PC-9 (cell line): ENCODE measurements at regions not wholly inside any gene's neighbourhood (a gene's known extent, or its start where the extent isn't known, plus 50 kb on each side); places are given as distances from the start of the nearest gene placed in this dataset.

Experiments used
- BruUV-seq: library from RNA; stranded (reverse); fragments of 400-500 nt; replicated peaks from 2 replicates; lab custom pipeline; 2021; lab: Mats Ljungman, UMichigan
- CTCF ChIA-PET: fragments of 300-600 bp; sonication (Branson Sonifier 250); formaldehyde crosslinking; loops from one replicate; lab custom pipeline; 2022; ENCODE audit warnings: antibody characterized with exemption; lab: Charles Lee
- POLR2A ChIA-PET: fragments of 300-600 bp; sonication (Branson Sonifier 250); formaldehyde crosslinking; loops from one replicate; lab custom pipeline; 2022; ENCODE audit warnings: antibody characterized with exemption; ENCODE audit not compliant: unreplicated experiment; lab: Charles Lee
- DNase-seq, 2 experiments: peaks; one replicate each; pipeline versions ENCODE4 v3.0.0 to v3.0.0-alpha.2; 2015 to 2022; ENCODE audit warnings: mixed read lengths in 1 of 2
- H2AFZ ChIP-seq: fragments of 200-600 bp; sonication (generic); 2 replicates; pipeline ENCODE4 v1.8.1; 2017; ENCODE audit warnings: antibody characterized with exemption
- H3F3A ChIP-seq: fragments of 200-600 bp; sonication (generic); 2 replicates; pipeline ENCODE4 v1.8.1; 2017; ENCODE audit warnings: antibody characterized with exemption, mild to moderate bottlenecking, low read depth; ENCODE audit not compliant: insufficient read depth
- H3K27ac ChIP-seq: fragments of 200-600 bp; sonication (generic); 2 replicates; pipeline ENCODE4 v1.6.1; 2016; ENCODE audit warnings: mixed run types
- H3K27me3 ChIP-seq: fragments of 200-600 bp; sonication (generic); 2 replicates; pipeline ENCODE4 v1.6.1; 2016; ENCODE audit warnings: low read depth, mixed run types; ENCODE audit not compliant: insufficient read depth
- H3K36me3 ChIP-seq: fragments of 200-600 bp; sonication (generic); 2 replicates; pipeline ENCODE4 v1.6.1; 2016; ENCODE audit warnings: low read depth, mixed run types
- H3K4me1 ChIP-seq: fragments of 200-600 bp; sonication (generic); replicated peaks from 2 replicates; pipeline ENCODE4 v1.6.1; 2016; ENCODE audit warnings: mixed run types; ENCODE audit not compliant: insufficient read depth
- H3K4me2 ChIP-seq: fragments of 200-600 bp; sonication (generic); 2 replicates; pipeline ENCODE4 v1.6.1; 2017; ENCODE audit warnings: mixed run types
- H3K4me3 ChIP-seq: fragments of 200-600 bp; sonication (generic); 2 replicates; pipeline ENCODE4 v1.6.1; 2016; ENCODE audit warnings: mixed run types
- H3K79me2 ChIP-seq: fragments of 200-600 bp; sonication (generic); 2 replicates; pipeline ENCODE4 v1.6.1; 2017; ENCODE audit warnings: low read depth, mixed run types
- H3K9me2 ChIP-seq: fragments of 200-600 bp; sonication (generic); 2 replicates; pipeline ENCODE4 v1.8.1; 2017; ENCODE audit warnings: mild to moderate bottlenecking; ENCODE audit not compliant: insufficient read depth
- H3K9me3 ChIP-seq: fragments of 200-600 bp; sonication (generic); 2 replicates; pipeline ENCODE4 v1.8.1; 2016; ENCODE audit warnings: low read depth; ENCODE audit not compliant: insufficient read depth
- H4K20me1 ChIP-seq: fragments of 200-600 bp; sonication (generic); 2 replicates; pipeline ENCODE4 v1.8.1; 2017; ENCODE audit not compliant: insufficient read depth
- CTCF ChIP-seq: fragments of 200-600 bp; sonication (generic); conservative IDR thresholded peaks from 2 replicates; pipeline ENCODE4 v1.6.1; 2017; ENCODE audit warnings: mixed run types, antibody characterized with exemption, mild to moderate bottlenecking, moderate library complexity
- EZH2 ChIP-seq: fragments of 200-600 bp; sonication (generic); IDR thresholded peaks from 2 replicates; pipeline ENCODE4 v1.8.0; 2017; ENCODE audit warnings: antibody characterized with exemption, low read depth
- intact Hi-C: fragments of 100-400 bp; cut with micrococcal nuclease; formaldehyde crosslinking; loops from one replicate; pipeline ENCODE4 v1.10.0; 2022; ENCODE audit not compliant: unreplicated experiment

- BruUV-seq, result no TSS peak
- TF ChIP-seq CTCF (no peak), EZH2 (no peak)
- no peaks in the 10 kb centered on the region for H3K79me2 ChIP-seq
- H3K27ac ChIP-seq, result no peak overlapping the region
- POLR2A ChIA-PET, result no interaction called here
- H3K36me3 ChIP-seq, result no peaks in the 10 kb centered on the region
- no peaks in the 10 kb centered on the region for H3F3A ChIP-seq
- no peak overlapping the region for H2AFZ ChIP-seq
- no peaks in the 10 kb centered on the region for H3K27me3 ChIP-seq
- peak in 1 of 2 experiments; percentile 13 for DNase-seq
- no peak overlapping the region for H3K4me3 ChIP-seq
- H3K9me2 ChIP-seq, result no peaks in the 10 kb centered on the region
- H3K4me2 ChIP-seq, result no peak overlapping the region
- H3K4me1 ChIP-seq, result peaks cover 1% of the 10 kb centered on the region
- H4K20me1 ChIP-seq, result no peaks in the 10 kb centered on the region
- CTCF ChIA-PET, result no interaction called here
- peaks cover 4% of the 10 kb centered on the region; the same call in 1 of the 2 replicates for H3K9me3 ChIP-seq
- intact Hi-C loops, result loop anchor here (10.0 kb wide), 1 partner anchor 395 kb away; no protein-coding TSS in a partner anchor
These were observed 662.9 kb downstream of the INHBA start for GRCh38 chr7:41039981-41040380.

- no TSS peak for BruUV-seq
- intact Hi-C loops, result no loop called here
- peak in 1 of 2 experiments; percentile 26 for DNase-seq
- no peak overlapping the region for H3K4me2 ChIP-seq
- TF ChIP-seq EZH2 (no peak), CTCF (no peak)
- H3K27ac ChIP-seq, result no peak overlapping the region
- ChIA-PET CTCF (no interaction called here), POLR2A (no interaction called here)
- no peaks in the 10 kb centered on the region for H3K36me3 ChIP-seq
- H3K9me3 ChIP-seq, result peaks cover 2% of the 10 kb centered on the region; the same call in 1 of the 2 replicates
- no peaks in the 10 kb centered on the region for H3K4me1 ChIP-seq
- H3K9me2 ChIP-seq, result no peaks in the 10 kb centered on the region
- no peaks in the 10 kb centered on the region for H3K27me3 ChIP-seq
- no peak overlapping the region for H2AFZ ChIP-seq
- H3K79me2 ChIP-seq, result no peaks in the 10 kb centered on the region
- H3K4me3 ChIP-seq, result no peak overlapping the region
- no peaks in the 10 kb centered on the region for H3F3A ChIP-seq
- H4K20me1 ChIP-seq, result no peaks in the 10 kb centered on the region
These were observed 663.4 kb downstream of the INHBA start for GRCh38 chr7:41039386-41039953.

- intact Hi-C loops, result no loop called here
- no peak for TF ChIP-seq CTCF
- no peak for TF ChIP-seq EZH2
- H3K27me3 ChIP-seq, result no peaks in the 10 kb centered on the region
- H3F3A ChIP-seq, result no peaks in the 10 kb centered on the region
- no peaks in the 10 kb centered on the region for H4K20me1 ChIP-seq
- no peak overlapping the region for H3K4me3 ChIP-seq
- BruUV-seq, result no TSS peak
- H3K79me2 ChIP-seq, result no peaks in the 10 kb centered on the region
- no peaks in the 10 kb centered on the region for H3K36me3 ChIP-seq
- no peaks in the 10 kb centered on the region; the same call in 1 of the 2 replicates for H3K9me3 ChIP-seq
- no peak overlapping the region for H3K4me2 ChIP-seq
- POLR2A ChIA-PET, result no interaction called here
- H2AFZ ChIP-seq, result no peak overlapping the region
- no peaks in the 10 kb centered on the region for H3K4me1 ChIP-seq
- CTCF ChIA-PET, result interaction anchor here (0.8 kb wide), 1 partner anchor 115 kb away, joined by 5 read pairs; no protein-coding TSS in a partner anchor
- H3K27ac ChIP-seq, result no peak overlapping the region
- DNase-seq, result no peak
- no peaks in the 10 kb centered on the region for H3K9me2 ChIP-seq
These were observed 664.7 kb downstream of the INHBA start for GRCh38 chr7:41038211-41038610.
